PC-9 (cell line): ENCODE measurements at regions not wholly inside any gene's neighbourhood (a gene's known extent, or its start where the extent isn't known, plus 50 kb on each side); places are given as distances from the start of the nearest gene placed in this dataset.

Source experiments
- EZH2 ChIP-seq: fragments of 200-600 bp; sonication (generic); IDR thresholded peaks from 2 replicates; pipeline ENCODE4 v1.8.0; 2017; ENCODE audit warnings: antibody characterized with exemption, low read depth
- TF ChIP-seq, protein P1 (sequence below): fragments of 200-600 bp; sonication (generic); conservative IDR thresholded peaks from 2 replicates; pipeline ENCODE4 v1.6.1; 2017; ENCODE audit warnings: mixed run types, antibody characterized with exemption, mild to moderate bottlenecking, moderate library complexity

DNA sequence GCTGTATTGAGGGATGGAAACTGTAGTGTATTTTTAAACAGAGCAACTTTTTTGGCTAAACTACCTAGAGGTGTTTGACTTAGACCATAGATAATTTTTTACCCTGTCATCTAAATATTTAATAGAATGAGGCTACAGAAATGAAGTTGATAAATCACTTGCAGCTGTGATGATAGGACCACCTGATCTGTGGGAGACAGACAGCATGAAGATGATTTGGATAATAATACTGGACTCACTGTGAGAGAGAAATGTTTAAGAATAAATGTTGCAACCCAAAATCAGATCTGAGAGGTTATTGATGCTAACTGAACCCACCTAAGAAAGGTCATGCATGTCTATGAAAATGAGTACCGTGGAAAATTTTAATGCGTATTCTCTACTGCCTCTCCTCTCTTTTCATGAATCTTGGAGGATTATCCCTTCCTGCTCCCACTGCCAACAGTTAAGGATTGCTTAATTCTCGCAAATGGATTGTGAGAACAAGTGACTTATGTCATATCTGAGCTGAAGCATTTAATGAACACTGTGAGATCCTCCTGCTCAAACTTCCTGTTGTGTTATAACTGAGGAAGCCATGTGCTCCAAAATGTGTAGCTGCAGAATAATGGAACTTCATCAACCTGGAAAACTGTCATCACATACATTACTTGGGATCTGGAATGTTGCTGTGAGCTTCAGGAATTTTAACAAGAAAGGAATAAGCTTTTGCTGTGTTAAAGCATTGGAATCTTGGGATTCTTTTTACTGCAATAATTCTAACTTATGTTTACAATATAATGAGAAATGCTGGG, 617.9 kb upstream of the CDH18 start:
- TF ChIP-seq, protein P1, sequence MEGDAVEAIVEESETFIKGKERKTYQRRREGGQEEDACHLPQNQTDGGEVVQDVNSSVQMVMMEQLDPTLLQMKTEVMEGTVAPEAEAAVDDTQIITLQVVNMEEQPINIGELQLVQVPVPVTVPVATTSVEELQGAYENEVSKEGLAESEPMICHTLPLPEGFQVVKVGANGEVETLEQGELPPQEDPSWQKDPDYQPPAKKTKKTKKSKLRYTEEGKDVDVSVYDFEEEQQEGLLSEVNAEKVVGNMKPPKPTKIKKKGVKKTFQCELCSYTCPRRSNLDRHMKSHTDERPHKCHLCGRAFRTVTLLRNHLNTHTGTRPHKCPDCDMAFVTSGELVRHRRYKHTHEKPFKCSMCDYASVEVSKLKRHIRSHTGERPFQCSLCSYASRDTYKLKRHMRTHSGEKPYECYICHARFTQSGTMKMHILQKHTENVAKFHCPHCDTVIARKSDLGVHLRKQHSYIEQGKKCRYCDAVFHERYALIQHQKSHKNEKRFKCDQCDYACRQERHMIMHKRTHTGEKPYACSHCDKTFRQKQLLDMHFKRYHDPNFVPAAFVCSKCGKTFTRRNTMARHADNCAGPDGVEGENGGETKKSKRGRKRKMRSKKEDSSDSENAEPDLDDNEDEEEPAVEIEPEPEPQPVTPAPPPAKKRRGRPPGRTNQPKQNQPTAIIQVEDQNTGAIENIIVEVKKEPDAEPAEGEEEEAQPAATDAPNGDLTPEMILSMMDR: no peak
- no peak for TF ChIP-seq EZH2
